Suppressor macrophage (primary cell): ENCODE measurements at regions not wholly inside any gene's neighbourhood (a gene's known extent, or its start where the extent isn't known, plus 50 kb on each side); places are given as distances from the start of the nearest gene placed in this dataset.
"Not testable (repeated sequence)": the region's sequence is repeated elsewhere in the genome, so short reads cannot be mapped to it uniquely, and the experiment has no call there.

ENCODE experiments used
- DNase-seq, 4 experiments: peaks; one replicate each; pipeline ENCODE4 v3.0.0-alpha.2; 2020 to 2022

DNA sequence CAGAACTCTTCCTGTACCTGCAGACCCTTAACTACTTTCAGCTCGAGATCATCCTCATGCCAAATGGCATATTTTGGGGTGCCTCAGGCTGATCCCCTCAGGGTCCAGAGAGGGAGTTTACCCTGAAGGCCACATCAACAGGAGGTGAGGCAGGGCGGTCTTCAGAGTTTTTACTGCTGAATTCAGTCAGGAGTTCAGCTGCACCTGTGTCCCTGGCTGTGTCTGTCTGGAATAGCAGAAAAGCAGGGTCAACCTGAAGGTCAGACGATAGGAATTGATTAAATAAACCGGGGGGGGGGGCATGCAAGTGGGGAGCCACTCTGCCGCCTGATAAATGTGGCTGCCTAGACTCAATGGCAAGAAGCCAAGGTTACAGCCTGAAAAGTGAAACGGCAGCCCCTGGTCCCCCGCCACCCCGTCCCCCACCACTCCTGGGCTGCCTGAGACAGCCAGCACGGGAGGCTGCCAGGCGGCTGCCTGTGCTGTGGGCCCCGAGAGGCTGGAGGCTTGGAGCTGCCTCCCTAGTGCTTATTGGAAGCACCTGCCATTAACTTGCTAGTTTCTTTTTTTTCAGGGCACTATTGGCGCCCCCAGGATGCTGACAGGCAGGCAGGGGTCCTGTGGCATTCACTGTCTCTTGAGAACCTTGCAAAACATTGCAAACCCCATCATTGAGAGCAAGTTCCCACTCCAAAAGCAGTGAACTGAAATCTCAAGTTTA lies 182.7 kb upstream of the PPP1R26 start:
- no peak for DNase-seq

DNA sequence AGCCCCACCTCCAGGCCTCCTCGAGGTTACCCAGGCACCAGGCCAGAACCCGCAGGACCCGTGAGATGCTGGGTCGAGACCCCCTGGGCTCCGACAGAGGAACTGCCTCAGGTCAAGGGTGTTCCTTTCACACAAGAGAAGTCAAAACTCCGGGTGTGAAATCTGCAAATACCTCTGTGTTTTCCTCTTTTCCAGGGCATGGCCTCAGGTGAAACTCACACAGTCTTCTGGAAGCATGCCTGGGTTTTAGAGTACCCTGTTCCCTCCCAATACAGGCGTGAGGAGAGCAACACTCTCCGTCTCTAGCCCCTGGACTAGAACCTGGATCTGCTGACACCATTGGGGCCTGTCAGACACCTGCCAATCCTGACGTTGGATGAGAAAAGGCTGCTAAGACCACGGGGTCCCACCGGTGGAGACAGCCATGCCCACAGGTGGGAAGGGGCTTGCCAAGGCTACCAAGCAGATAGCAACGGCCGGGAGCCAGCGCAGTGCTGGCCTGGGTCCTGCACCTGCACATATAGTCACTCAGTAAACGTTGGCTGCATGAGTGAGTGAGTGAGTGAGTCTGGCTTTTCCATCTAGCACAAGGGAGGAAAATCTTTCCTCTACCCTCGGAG lies 182.0 kb upstream of the PPP1R26 start:
- no peak for DNase-seq

DNA sequence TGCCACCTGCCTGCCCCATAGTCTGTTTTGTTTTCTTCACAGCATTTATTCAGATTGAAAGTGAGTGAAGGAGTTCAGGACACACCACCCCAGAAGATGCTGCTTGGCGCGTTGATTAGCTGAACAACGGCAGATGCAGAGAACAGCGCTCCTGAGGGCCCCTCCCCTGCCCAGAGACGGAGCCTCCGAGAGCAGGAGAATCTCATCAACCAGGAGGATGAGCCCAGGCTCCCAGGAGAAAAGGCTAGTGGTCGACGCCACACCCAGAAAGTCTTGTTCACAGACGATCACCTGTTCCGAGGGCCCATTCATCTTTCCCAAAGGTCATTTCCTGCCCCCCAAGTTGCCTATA lies 180.4 kb upstream of the PPP1R26 start:
- no peak for DNase-seq

DNA sequence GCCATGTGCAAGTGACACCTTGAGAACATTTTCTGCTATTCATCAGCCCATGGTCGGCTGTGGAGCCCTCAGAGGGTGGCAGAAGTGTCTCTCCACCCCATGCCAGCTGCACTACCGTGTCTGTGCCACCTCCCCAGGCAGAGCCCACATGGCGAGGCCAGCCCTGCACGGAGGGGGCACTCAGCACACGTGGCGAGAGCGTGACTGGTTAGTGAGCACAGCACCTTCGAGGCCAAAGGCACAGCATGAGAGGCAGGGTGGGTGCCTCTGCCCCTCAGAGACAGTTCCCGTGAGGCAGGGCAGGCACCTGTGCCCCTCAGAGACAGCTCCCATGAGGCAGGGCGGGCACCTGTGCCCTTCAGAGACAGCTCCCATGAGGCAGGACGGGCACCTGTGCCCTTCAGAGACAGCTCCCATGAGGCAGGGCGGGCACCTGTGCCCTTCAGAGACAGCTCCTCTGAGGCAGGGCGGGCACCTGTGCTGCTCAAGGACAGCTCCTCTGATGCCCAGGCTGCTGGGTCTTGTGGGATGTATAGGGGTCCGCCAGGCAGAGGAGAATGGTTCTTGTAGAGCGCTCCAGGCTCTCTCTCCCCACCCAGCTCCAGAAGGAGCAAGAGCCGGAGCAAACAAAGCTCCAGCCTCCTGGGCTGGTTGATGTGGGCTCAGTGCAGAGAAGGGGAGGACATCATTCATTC lies 179.8 kb upstream of the PPP1R26 start:
- no peak for DNase-seq

DNA sequence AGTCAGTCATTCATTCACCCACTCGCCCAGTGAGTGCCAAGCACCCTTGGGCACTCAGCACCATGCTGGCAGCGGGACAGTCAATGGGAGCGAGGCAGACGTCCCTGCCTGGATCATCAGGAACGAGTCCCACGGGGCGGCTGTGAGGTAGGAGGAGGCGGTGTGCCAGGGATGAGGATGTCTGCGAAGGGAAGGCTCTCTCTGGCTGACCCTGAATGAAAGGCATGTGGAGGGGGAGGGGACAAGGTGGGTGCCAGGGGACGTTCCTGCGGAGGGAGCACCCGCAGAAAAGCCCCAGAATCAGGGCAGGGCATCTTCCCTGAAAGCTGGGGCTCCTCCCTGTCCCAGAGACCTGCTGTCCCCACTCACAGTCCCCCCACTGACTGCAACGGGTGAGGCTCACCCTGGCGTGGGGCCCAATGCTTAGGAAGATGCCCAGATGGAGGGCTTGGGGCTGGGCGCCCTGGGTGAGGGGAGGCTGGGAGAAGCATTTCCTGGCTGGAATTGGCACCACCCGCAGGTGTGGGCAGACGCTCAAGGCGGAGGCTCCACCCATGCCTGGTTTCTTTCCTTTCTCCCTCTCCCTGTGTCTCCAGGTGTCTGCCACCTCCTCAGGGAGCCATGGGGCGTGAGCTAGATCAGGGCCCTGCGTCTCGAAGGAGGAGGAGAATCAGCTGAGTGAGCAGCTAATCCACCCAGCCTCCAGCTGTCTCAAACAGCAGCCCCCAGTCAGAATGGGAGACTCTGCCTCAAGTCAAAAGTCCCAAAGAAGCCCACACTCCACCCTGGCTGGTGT lies 179.0 kb upstream of the PPP1R26 start:
- no peak for DNase-seq

DNA sequence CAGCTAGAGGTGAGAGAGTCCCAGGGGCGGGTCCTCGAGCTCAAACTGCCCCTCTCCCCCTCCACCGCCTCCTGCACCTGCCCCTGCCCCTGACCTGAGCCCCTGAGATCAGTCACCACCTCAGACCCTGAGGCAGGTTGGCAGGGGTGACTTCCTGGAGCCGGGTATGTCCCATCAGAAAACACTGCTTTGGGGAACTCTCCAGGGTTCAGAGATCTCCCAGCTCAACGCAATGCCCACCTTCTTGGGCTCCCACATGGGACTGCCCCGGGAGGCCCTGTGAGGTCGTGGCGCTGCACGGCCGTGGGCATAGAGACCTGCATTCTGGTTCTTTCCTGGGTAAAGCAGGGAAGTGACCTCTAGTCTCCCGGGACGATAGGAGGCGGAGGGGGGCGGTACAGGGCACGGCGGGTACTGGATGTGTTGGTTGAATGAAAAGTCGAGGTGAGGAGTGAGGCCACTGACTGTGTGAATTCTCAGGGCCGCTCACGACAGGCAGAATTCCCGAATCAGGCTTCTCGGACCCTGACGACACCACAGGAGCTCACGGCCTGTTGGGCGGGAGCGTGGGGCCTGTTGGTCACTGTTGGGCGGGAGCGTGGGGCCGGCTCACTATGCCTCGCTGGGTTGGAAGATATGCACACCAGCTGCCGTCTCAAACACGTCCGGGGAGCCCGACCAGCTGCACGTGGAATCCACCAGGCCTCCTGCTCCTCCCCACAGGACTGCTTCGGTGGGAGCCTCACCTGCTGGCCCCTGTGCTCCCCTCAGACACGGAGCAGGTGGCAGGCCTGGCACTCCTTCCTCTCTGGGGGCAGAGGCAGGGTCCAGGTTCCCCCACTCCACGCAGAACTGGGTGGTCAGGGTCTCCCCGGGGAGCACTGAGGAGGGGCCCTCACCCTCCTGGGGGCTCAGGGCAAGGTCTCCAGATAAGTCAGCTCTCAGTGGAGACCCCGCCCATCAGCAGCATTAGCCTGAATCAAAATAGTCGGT lies 178.0 kb upstream of the PPP1R26 start:
- DNase-seq: no peak

DNA sequence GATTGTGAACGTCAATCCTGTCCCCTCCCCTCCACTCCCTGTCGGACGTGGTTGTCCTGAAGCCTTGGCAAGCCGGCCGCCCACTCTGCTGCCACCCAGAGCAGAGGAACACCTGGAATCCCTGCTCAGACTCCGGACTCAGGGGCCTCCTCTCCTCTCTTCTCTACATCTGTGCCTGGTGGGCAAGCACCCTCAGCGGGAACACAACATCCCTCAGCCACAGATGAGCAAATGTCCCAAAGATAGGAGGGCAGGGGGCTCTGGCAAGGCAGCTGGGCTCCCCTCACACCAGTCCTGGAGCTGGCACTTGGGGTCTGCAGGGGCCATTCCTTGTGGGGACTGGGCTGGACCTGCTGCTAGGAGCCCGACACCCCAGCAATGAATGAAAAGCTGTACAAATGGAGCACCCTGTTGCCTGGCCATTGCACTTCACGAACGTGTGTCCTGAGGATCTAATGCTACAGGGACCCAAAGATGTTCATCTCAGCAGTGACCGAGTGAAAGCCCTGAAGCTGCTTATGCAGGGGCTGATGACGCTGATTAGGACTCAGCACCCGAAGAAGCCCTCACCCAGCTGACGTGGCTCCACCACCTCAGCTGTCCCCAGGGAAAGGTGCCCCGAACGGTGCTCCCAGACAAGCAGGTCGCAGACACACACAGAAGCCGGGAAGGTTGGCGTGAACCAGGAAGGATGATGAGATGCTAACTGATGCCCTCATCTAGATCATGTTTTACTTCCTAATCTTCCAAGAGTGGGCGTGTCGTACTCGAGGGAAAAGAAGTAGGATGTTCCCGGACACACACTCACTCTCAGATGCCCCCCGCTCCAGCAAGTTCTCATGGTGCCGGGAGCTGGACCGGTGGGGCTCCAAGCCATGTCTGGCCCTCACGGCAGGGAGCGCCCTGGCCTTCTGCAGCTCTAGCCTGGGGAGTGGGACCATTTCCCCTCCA lies 177.0 kb upstream of the PPP1R26 start:
- no peak for DNase-seq

DNA sequence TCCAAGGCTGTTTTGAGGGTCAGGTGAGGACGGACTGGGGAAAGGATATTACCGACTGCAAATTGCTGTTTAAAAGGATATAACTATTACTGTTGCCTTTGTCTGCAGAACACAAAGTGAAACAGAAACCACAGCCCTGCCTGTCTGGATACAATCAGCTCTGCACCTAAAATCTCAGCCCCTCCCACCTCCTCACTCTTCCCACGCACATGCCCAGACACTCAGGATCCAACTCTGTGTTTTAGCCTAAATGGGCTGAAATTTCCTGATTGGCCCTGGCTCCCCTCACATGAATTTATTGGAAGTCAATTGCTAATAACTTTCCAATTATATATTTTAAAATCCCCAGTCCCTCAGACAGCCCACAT lies 176.3 kb upstream of the PPP1R26 start:
- DNase-seq: no peak

DNA sequence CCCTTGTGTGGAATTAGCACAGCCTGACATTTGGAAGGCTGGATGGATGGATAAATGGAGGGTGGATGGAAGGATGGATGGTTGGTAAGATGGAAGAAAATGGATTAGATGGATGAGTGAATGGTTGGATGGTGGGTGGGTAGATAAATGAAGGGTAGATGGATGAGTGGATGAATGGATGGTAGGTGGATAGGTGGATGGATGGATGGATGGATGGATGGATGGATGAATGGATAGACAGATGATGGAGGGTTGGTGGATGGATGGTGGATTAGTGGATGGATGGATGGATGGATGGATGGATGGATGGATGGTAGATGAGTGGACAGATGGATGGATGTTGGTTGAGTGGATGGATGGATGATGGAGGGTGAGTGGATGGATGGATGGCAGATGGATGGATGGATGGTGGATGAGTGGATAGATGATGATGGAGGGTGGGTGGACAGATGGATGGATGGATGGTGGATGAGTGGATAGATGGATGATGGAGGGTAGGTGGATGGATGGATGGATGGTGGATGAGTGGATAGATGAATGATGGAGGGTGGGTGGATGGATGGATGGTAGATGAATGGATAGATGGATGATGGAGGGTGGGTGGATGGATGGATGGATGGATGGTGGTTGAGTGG lies 175.6 kb upstream of the PPP1R26 start:
- no peak for DNase-seq

DNA sequence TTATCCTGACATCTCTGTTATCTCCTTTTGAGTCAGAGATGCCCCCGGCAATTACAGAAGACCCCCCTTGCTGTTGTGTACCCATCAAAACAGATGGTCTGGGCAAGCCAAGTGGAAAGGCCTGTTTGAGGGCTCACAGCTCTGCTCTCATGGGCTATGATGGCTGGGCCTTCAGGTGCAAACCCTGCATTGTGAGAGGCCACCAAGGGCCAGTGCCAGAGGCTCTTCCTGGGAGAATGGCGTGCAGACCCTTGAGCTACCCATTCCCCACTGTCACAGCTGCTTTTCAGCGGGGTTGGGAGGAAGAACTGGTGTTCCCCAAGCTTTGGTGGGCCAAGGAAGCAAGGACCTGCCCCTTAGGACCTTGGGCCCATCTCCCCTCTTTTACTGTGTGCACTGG lies 174.7 kb upstream of the PPP1R26 start:
- DNase-seq: no peak

DNA sequence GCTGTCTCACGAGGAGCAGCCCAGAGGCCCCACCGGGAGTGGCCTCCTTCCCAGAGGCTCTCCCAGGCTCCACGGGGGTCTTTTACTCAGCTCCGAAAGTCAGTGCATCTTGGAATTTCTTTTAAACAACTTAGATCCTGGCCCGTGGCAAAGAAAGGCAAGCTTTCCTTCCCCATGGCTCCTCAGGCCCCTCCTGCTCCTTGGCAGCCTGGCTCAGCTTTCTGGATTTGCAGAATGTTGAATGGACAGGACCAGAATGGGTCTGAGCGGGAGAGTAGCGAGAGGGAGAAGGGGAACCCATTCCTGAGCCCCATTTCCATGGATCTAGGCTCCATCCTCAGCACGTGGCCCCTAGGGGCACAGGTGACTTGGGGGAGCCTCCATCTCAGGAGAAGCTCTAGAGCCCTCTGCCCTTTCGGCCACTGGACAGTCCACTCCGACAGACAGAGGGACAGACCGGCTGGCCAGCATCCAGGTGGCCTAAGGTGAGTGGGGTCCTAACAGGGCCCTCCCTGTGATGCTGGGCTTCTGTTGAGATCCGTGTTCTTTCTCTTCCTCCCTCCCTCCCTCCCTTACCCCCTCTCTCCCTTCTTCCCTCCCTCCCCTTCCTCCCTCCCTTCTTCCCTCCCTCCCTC lies 173.9 kb upstream of the PPP1R26 start:
- DNase-seq: no peak

DNA sequence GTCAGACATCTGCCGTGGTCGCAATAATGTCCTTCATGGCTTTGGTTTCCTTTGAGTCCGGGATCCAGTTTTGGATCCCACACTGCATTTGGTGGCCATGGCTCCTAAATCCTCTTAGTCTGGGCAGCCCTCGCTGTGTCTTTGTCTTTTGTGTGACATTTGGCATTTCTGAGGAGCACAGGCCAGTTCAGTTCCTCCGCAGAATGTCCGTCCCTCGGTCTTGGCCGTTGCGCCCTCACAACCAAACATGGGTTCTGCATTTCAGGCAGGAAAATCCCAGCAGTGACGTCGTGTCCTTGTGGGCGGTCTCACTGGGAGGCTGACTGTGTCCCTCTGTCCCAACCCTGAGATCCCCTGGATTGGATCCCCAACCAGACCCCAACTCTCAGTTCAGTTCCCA lies 172.9 kb upstream of the PPP1R26 start:
- DNase-seq: no peak

DNA sequence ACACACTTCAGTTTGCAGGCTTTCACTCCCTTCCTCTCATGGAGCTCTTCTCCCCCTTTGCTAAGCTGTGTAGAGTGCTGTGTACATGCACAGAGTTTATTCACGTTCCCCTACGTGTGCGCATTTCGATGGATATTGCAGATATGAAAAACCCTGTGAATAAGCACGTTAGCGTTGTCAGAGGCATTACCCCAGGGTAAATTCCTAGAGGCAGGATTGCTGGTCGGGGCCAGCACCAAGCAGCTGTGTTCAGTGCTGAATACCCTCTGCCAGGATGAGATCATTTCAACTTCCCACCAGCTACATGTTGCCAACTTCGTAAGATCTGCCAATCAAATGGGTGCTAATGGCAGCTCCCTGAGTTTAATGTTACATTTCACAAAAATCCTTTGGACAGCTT lies 172.3 kb upstream of the PPP1R26 start:
- DNase-seq: no peak

DNA sequence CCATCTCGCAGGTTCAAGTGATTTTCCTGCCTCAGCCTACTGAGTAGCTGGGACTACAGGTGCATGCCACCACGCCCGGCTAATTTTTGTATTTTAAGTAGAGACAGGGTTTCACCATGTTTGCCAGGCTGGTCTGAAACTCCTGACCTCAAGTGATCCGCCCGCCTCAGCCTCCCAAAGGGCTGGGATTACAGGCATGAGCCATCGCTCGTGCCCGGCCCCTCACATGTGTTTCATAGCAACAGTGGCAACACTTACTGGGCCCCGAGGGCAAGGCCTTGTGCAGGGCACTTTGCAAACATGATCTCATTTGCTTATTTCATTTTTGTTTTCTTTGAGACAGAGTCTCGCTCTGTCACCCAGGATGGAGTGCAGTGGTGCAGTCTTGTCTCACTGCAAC lies 171.7 kb upstream of the PPP1R26 start:
- DNase-seq: not testable (repeated sequence)

DNA sequence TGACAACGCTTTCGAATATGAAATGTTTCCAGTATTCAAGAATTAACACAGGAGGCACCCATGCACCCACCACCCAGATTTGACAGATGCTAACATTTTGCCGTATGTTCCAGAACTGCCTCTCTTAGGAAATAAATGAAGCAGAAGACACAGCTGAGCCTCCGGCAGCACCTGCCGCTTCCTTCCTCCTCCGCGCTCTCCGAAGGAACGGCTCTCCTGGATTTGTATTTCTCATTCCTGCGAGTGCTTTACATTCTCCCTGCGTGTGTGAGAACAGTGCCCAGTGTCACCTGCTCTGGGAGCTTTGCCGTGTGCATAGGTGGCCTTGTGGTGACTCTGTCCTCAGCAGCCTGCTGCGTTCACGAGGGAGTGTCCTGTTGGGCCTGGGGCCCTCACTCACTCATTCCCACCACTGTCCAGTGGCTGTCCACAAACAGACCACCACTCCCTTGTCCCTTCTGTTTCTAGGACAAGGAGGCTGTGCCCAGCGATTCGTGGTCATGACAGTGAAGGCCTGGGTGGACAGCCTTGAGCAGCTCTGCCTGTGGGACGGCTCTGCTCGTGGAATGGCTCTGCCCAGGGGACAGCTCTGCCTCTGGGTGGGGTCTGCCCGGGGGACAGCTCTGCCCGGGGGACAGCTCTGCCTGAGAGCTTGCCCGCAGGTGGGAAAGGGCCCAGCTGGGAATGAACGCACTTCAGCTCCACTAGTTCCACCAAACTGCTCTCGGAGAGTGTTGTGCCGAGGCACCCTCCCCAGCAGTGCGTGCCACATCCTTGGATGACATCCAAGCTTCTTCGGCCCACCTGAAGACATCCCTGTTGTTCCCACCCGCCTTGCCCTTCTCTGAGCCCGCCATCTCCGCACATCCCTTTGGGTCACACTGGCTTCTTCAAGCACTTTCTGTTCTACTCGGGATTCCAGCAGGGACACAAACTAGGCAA lies 170.5 kb upstream of the PPP1R26 start:
- DNase-seq: no peak

DNA sequence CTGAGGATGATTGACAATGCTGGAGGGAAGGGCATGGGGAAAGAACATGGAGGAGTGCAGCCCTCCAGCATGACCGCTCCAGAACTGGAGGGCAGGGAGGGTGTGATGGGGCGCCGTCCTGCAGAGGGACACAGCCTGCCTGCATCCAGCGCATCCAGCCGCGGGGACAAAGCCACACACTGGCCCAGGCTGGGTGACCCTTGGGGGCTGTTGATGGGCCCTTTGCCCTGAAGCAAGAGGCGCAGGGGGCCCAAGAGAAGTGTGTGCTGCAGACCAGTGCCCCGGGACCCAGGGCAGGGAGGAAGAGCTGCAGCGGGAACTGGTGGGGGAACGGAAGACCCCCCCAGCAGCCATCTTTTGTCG lies 169.8 kb upstream of the PPP1R26 start:
- no peak for DNase-seq

DNA sequence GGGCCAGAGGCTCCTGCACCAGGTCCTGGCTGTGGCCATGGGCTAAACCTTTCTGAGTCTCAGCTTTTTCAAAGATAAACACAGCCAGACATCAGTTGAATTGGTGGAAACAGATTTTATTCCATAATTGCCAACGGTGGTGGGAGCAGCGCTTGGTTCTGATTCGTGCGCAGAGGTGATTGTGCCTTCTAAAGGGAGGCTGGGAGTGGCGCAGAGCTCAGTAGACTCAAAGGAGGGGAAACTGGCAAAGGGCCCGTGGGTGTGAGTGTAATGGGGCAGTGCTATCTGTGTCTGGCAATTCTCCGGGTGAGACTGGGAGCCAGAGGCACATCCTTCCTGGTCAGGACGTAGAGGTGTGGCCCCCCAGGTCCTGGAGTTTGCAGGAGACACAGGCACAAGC lies 169.4 kb upstream of the PPP1R26 start:
- no peak for DNase-seq

DNA sequence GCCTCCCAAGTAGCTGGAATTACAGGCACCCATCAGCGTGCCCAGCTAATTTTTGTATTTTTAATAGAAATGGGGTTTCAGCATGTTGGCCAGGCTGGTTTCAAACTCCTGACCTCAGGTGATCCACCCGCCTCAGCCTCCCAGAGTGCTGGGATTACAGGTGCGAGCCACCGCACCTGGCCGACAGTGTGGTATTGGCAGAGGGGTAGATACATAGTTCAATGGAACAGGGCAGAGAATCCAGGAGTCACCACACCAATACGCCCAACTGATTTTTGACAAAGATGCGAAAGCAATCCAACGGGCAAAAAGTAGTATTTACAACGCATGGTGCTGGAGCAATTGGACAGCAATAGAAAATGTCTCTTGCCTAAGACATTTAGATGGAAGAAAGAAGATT lies 164.0 kb upstream of the PPP1R26 start:
- DNase-seq: no peak

DNA sequence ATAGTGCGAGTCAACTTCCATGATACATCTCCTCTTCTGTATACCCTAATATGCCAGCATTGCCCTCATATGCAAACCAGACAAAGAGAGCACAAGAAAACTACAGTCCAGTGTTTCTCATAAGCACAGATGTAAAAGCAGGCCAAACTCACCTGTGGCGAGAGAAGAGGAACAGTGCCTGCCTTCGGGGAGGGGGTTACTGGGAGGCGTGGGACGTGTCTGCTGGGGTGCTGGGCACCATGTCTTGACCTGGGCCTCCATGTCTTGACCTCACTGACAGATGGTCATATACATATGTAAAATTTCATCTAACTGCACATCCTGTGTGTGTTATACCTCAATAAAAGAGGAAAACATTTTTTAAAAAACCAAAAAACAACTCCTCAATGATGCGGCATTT lies 159.3 kb upstream of the PPP1R26 start:
- no peak for DNase-seq
